Trophoblast cell (in vitro differentiated cells and primary cell): ENCODE measurements at regions not wholly inside any gene's neighbourhood (a gene's known extent, or its start where the extent isn't known, plus 50 kb on each side); places are given as distances from the start of the nearest gene placed in this dataset.

Experiments
- DNase-seq, 2 donors: peaks; one replicate each; pipeline ENCODE4 v3.0.0-alpha.2; 2016
- H2AFZ ChIP-seq: 2 replicates; pipeline ENCODE4 v1.6.1; 2013; ENCODE audit warnings: low read length, moderate library complexity, mild to moderate bottlenecking; ENCODE audit not compliant: insufficient read depth, poor library complexity
- H2AK5ac ChIP-seq: 2 replicates; pipeline ENCODE4 v1.6.1; 2013; ENCODE audit warnings: mild to moderate bottlenecking, low read length
- H2BK120ac ChIP-seq: 2 replicates; pipeline ENCODE4 v1.6.1; 2013; ENCODE audit warnings: low read length, mild to moderate bottlenecking, moderate library complexity; ENCODE audit not compliant: insufficient read depth, poor library complexity
- H2BK12ac ChIP-seq: 2 replicates; pipeline ENCODE4 v1.6.1; 2013; ENCODE audit warnings: mild to moderate bottlenecking, low read length, moderate library complexity
- H2BK5ac ChIP-seq: 2 replicates; pipeline ENCODE4 v1.6.1; 2013; ENCODE audit warnings: low read length, low read depth, moderate library complexity, mild to moderate bottlenecking; ENCODE audit not compliant: poor library complexity
- H3K14ac ChIP-seq: 2 replicates; pipeline ENCODE4 v1.6.1; 2013; ENCODE audit warnings: mild to moderate bottlenecking, low read length
- H3K18ac ChIP-seq: 2 replicates; pipeline ENCODE4 v1.6.1; 2013; ENCODE audit warnings: mild to moderate bottlenecking, low read length
- H3K23ac ChIP-seq: 2 replicates; pipeline ENCODE4 v1.6.1; 2013; ENCODE audit warnings: low read length
- H3K27ac ChIP-seq: 2 replicates; pipeline ENCODE4 v1.5.1; 2013; ENCODE audit warnings: low read depth, mild to moderate bottlenecking, inconsistent platforms, low read length, moderate library complexity
- H3K27me3 ChIP-seq: 2 replicates; pipeline ENCODE4 v1.6.1; 2013; ENCODE audit warnings: inconsistent platforms, mild to moderate bottlenecking, low read length, moderate library complexity; ENCODE audit not compliant: insufficient read depth
- H3K36me3 ChIP-seq, 2 experiments: 1 replicate in 1 of 2; 2 replicates in 1 of 2; pipeline ENCODE4 v1.6.1; 2013; ENCODE audit warnings: low read length in 2 of 2, mild to moderate bottlenecking in 2 of 2, moderate library complexity in 1 of 2; ENCODE audit not compliant: insufficient read depth in 2 of 2, control insufficient read depth in 1 of 2
- H3K4ac ChIP-seq: 2 replicates; pipeline ENCODE4 v1.6.1; 2013; ENCODE audit warnings: low read depth, mild to moderate bottlenecking, low read length, moderate library complexity
- H3K4me1 ChIP-seq, 2 experiments: 1 replicate in 1 of 2; 2 replicates in 1 of 2; pipeline ENCODE4 v1.6.1; 2013; ENCODE audit warnings: low read length in 2 of 2, mild to moderate bottlenecking in 2 of 2, moderate library complexity in 1 of 2; ENCODE audit not compliant: insufficient read depth in 2 of 2, control insufficient read depth in 1 of 2
- H3K4me2 ChIP-seq: 2 replicates; pipeline ENCODE4 v1.6.1; 2013; ENCODE audit warnings: inconsistent platforms, mild to moderate bottlenecking, low read length, moderate library complexity
- H3K4me3 ChIP-seq: 2 replicates; pipeline ENCODE4 v1.5.1; 2013; ENCODE audit warnings: mild to moderate bottlenecking, low read depth, low read length, inconsistent platforms
- H3K79me1 ChIP-seq: one replicate; pipeline ENCODE4 v1.6.1; 2013; ENCODE audit warnings: low read length
- H3K79me2 ChIP-seq: 2 replicates; pipeline ENCODE4 v1.6.1; 2013; ENCODE audit warnings: low read length, mild to moderate bottlenecking; ENCODE audit not compliant: control insufficient read depth, insufficient read depth, poor library complexity
- H3K9ac ChIP-seq: 2 replicates; pipeline ENCODE4 v1.6.1; 2013; ENCODE audit warnings: mild to moderate bottlenecking, low read length
- H3K9me3 ChIP-seq: 2 replicates; pipeline ENCODE4 v1.6.1; 2013; ENCODE audit warnings: low read depth, mild to moderate bottlenecking, control low read depth, inconsistent platforms, low read length; ENCODE audit not compliant: insufficient read depth
- H4K12ac ChIP-seq: 2 replicates; pipeline ENCODE4 v1.6.1; 2013; ENCODE audit warnings: low read depth, mild to moderate bottlenecking, low read length, moderate library complexity
- H4K8ac ChIP-seq: 2 replicates; pipeline ENCODE4 v1.6.1; 2013; ENCODE audit warnings: low read depth, mild to moderate bottlenecking, low read length, moderate library complexity
- H4K91ac ChIP-seq: one replicate; pipeline ENCODE4 v1.6.1; 2013; ENCODE audit warnings: low read depth, mild to moderate bottlenecking, low read length, moderate library complexity
- WGBS: extraction: QIAGEN DNeasy Blood & Tissue Kit; methylation state at CpG from one replicate; pipeline ENCODE4 v1.1.7; 2013; ENCODE audit warnings: missing lambda C conversion rate; ENCODE audit not compliant: insufficient read length, insufficient coverage; ENCODE audit errors: extremely low coverage; 5-methylcytosine and 5-hydroxymethylcytosine counted together

DNA sequence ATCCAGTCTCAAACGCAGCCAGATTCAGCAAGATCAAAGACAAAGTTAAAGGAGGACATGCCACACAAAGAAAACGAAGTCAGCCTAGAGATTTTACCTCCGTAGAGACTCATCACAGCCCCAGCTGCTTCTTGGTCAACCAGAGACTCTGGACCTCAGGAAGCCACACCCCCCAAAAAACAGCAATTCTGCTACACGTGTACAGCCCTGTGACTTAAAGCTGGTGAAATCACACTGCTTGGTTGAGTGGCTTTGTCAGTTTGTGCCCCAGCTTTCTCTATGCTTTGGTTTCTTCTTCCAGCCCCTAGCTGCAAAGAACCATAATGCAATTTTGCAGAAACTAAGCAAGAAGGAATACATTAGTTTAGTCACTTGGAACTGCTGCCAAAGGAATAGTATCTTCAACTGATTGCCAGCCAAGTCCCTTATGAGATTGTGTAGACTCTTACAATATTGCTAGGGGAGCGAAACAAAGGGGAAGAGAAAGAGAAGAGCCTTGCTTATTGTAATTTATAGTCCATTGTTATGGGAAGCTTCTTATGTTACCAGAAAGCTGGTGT lies 158.8 kb upstream of the ZNF462 start:
- Histone ChIP-seq H4K91ac (no peak overlapping the region), H3K27me3 (no peaks in the 10 kb centered on the region), H3K36me3 (no peaks in the 10 kb centered on the region), H3K79me1 (no peaks in the 10 kb centered on the region), H3K4me1 (peaks cover 0 to 3% of the 10 kb centered on the region in 2 experiments), H3K23ac (no peak overlapping the region), H3K4me2 (no peak overlapping the region), H3K79me2 (no peaks in the 10 kb centered on the region), H3K4me3 (no peak overlapping the region), H2BK5ac (no peak overlapping the region), H4K8ac (no peak overlapping the region), H3K9me3 (no peaks in the 10 kb centered on the region), H3K18ac (no peak overlapping the region), H2AFZ (no peak overlapping the region), H3K27ac (no peak overlapping the region), H4K12ac (no peak overlapping the region), H2AK5ac (no peak overlapping the region), H3K14ac (no peak overlapping the region), H2BK12ac (no peak overlapping the region), H3K9ac (no peak overlapping the region), H3K4ac (no peak overlapping the region), H2BK120ac (no peak overlapping the region)
- DNase-seq: no peak
- no CpG with 5 or more reads among the region's 5 CpGs for WGBS

GRCh38 chr9:106707291-106707690 lies 155.7 kb upstream of the ZNF462 start:
- H3K4me1 ChIP-seq: peaks cover 2 to 3% of the 10 kb centered on the region in 2 experiments
- no peak overlapping the region for H2BK5ac ChIP-seq
- no peak overlapping the region for H3K4me3 ChIP-seq
- WGBS: no CpG with 5 or more reads among the region's 1 CpG
- H2BK120ac ChIP-seq: no peak overlapping the region
- H3K9ac ChIP-seq: no peak overlapping the region
- H2AFZ ChIP-seq: no peak overlapping the region
- no peak overlapping the region for H3K4me2 ChIP-seq
- no peak overlapping the region for H3K27ac ChIP-seq
- no peaks in the 10 kb centered on the region for H3K36me3 ChIP-seq
- no peaks in the 10 kb centered on the region for H3K9me3 ChIP-seq
- no peak overlapping the region for H2BK12ac ChIP-seq
- H3K14ac ChIP-seq: no peak overlapping the region
- H3K79me1 ChIP-seq: no peaks in the 10 kb centered on the region
- H3K27me3 ChIP-seq: no peaks in the 10 kb centered on the region
- H3K23ac ChIP-seq: no peak overlapping the region
- H3K18ac ChIP-seq: no peak overlapping the region
- peak in 1 of 2 donors; percentile 35 for DNase-seq
- H2AK5ac ChIP-seq: no peak overlapping the region
- H4K12ac ChIP-seq: no peak overlapping the region
- no peaks in the 10 kb centered on the region for H3K79me2 ChIP-seq
- no peak overlapping the region for H3K4ac ChIP-seq
- no peak overlapping the region for H4K91ac ChIP-seq
- no peak overlapping the region for H4K8ac ChIP-seq

GRCh38 chr9:106707738-106708474 lies 155.1 kb upstream of the ZNF462 start:
- H2BK120ac ChIP-seq: no peak overlapping the region
- no peaks in the 10 kb centered on the region for H3K79me1 ChIP-seq
- H3K4me2 ChIP-seq: no peak overlapping the region
- H3K79me2 ChIP-seq: no peaks in the 10 kb centered on the region
- H2BK5ac ChIP-seq: no peak overlapping the region
- H3K9ac ChIP-seq: no peak overlapping the region
- H3K14ac ChIP-seq: no peak overlapping the region
- H2AFZ ChIP-seq: no peak overlapping the region
- no peak overlapping the region for H3K23ac ChIP-seq
- H3K4me1 ChIP-seq: peaks cover 2 to 3% of the 10 kb centered on the region in 2 experiments
- H4K12ac ChIP-seq: no peak overlapping the region
- H3K9me3 ChIP-seq: no peaks in the 10 kb centered on the region
- no peak overlapping the region for H4K91ac ChIP-seq
- no peak overlapping the region for H3K18ac ChIP-seq
- peak; percentile 21 to 22 for DNase-seq
- H3K27me3 ChIP-seq: no peaks in the 10 kb centered on the region
- no peak overlapping the region for H4K8ac ChIP-seq
- no peaks in the 10 kb centered on the region for H3K36me3 ChIP-seq
- no peak overlapping the region for H2AK5ac ChIP-seq
- H3K4ac ChIP-seq: no peak overlapping the region
- no peak overlapping the region for H3K27ac ChIP-seq
- H2BK12ac ChIP-seq: no peak overlapping the region
- no peak overlapping the region for H3K4me3 ChIP-seq
- no CpG with 5 or more reads among the region's 13 CpGs for WGBS

GRCh38 chr9:106708475-106709146 lies 154.4 kb upstream of the ZNF462 start:
- H2BK120ac ChIP-seq: no peak overlapping the region
- H3K4me3 ChIP-seq: no peak overlapping the region
- H3K79me1 ChIP-seq: no peaks in the 10 kb centered on the region
- H4K91ac ChIP-seq: no peak overlapping the region
- H3K9me3 ChIP-seq: no peaks in the 10 kb centered on the region
- no peaks in the 10 kb centered on the region for H3K27me3 ChIP-seq
- H3K14ac ChIP-seq: no peak overlapping the region
- H4K8ac ChIP-seq: no peak overlapping the region
- no peak for DNase-seq
- no peak overlapping the region for H2AK5ac ChIP-seq
- no peak overlapping the region for H3K4ac ChIP-seq
- H3K4me1 ChIP-seq: peaks cover 2 to 3% of the 10 kb centered on the region in 2 experiments
- H3K79me2 ChIP-seq: no peaks in the 10 kb centered on the region
- H2BK12ac ChIP-seq: no peak overlapping the region
- H3K36me3 ChIP-seq: no peaks in the 10 kb centered on the region
- no peak overlapping the region for H3K9ac ChIP-seq
- no peak overlapping the region for H3K18ac ChIP-seq
- no peak overlapping the region for H4K12ac ChIP-seq
- H3K23ac ChIP-seq: no peak overlapping the region
- WGBS: no CpG with 5 or more reads among the region's 3 CpGs
- no peak overlapping the region for H3K27ac ChIP-seq
- no peak overlapping the region for H2BK5ac ChIP-seq
- no peak overlapping the region for H3K4me2 ChIP-seq
- no peak overlapping the region for H2AFZ ChIP-seq
